Glomerular endothelial cell (primary cell): ENCODE measurements at regions not wholly inside any gene's neighbourhood (a gene's known extent, or its start where the extent isn't known, plus 50 kb on each side); places are given as distances from the start of the nearest gene placed in this dataset.
"Not testable (repeated sequence)": the region's sequence is repeated elsewhere in the genome, so short reads cannot be mapped to it uniquely, and the experiment has no call there.

Experiments
- DNase-seq: peaks from one replicate; pipeline ENCODE4 v3.0.0-alpha.2; 2011; ENCODE audit warnings: low read depth, low spot score; ENCODE audit errors: extremely low read depth

DNA sequence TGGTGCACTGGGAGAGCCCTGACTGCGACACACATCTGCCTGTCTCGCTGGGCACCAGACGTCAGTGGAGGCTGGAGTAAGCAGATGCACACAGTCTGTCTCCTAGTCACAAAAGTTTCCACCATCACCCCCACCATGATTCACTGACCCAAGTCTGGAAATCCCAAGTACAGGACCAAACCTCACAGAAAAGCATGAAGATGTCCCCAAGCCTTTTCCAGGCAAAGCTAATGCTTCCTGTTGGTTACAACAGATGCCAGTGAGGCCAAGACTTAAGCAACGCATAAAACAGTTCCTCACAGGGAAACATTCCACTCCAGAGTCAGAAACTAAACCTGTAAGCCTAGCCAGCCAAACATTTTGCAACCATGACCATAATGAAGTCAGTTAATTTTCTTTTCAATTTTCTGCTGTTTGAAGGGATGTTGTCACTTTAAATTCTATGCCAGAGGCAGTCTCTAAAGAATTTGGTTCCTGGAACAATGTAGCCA is 259.3 kb upstream of the SLC30A5 start:
- no peak for DNase-seq

DNA sequence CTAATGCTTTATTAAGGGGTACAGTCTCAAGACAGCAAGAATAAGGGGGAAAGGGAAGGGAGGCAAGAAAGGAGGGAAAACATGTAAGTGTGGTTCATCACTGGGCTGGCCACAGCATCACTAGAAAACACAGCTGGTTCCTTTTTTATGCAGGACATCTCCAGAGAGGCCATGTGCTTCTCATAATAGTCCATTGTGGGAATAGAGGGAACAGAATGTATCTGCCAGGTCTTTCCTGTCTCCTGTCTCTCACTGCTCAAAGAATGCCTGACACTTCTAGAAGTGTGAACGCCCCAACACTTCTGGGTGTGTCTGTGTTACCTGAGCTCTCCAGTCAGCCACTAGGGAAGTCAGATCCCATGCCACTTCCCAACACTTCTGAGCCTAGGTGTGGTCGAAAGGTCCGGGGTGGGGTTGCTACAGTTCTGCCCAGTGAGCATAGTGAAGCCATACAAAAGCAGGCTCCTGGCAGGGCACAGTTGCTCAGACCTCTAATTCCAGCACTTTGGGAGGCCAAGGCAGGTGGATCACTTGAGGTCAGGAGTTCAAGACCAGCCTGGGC is 255.6 kb upstream of the SLC30A5 start:
- DNase-seq = no peak

DNA sequence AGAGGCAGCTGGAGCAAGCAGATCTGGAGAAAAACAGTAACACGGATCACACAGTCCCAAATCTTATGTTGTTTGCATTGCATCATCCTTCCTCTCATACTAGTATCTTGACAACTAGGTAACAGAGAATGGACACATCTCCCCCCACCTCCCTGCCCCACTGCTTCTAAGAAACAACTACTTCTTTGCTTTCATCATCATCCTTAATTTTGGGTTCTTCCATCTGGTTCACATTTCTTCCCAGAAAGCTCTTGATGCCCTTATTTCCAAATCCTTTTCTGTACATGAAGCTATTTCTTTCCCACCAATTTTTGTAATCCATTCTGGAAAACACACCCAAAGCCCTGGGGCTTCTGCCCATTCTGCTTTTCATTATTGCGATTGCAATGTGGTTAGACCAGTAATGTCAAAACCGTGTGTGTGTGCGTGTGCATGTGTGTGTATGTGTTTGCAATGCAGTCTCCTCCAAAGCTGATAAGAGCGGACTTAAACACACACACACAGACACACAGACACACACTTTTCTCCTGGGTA is 254.7 kb upstream of the SLC30A5 start:
- DNase-seq = no peak

DNA sequence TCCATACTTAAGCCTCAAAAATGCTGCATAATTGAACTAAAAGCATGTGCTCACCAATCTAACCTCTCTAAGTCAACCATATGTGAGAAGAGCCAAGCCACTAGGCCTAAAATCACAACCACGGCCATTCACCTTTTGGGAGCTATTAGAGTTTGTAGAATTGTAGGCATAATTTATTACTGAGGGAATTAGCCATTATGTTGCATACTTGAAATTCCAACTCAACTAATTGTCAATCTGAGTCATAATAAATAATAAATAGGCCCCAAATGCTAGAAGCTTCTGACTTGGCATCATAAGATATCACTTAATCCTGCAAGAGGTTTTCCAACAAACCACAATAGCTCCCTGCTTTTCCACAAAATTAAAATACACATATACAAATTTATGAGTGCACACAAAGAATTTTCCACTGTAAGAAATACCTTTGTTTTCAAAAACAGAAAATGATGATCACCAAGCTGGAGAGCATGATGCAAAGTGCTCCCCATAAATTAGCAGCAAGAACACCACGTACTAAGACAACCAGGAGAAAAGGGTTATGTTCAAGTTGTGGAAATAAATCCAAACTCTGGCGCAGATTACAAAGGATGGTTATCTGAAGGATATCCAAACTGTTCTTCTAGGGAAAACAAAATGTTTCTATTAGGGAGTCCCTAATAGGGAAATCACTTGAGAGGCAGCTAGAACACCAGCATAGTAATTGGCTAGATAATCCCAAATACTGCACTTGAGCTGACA is 250.0 kb upstream of the SLC30A5 start:
- no peak for DNase-seq

DNA sequence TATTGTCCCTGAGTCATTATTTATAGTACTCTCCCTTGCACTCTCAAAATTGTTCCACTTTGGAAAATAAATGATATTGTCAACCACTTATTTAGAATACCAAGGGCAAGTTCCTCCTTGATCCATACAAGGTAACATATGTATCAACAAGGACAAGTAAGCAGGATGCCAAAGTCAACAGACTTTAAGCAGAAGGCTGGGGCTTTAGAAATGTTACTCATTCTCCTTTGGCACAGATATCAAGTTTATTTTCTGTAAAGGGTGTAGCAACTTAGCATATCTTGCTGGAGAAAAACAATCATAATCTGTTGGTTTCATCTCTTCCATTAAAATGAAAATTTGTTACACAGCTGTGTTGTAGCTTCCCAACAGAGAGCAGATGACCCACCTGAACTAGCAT is 248.7 kb upstream of the SLC30A5 start:
- DNase-seq = no peak

DNA sequence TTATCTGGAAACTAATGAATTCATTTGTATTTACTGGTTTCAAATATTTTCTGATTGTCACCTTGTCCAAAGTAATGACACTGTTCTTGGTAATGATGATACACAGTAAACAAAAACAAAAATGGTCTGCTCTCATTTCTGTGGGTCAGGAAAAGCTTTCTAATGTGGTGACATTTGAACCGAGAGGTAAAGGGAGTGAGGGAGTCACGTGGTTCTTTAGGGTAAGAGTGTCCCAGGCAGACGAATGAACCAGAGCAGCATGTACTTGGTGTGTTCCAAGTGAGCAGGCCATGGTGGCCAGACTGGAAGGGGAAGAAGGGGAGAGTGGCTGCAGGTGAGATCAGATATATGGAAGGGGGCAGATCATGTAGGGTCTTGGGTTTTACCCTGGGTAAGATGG is 247.0 kb upstream of the SLC30A5 start:
- DNase-seq = no peak

DNA sequence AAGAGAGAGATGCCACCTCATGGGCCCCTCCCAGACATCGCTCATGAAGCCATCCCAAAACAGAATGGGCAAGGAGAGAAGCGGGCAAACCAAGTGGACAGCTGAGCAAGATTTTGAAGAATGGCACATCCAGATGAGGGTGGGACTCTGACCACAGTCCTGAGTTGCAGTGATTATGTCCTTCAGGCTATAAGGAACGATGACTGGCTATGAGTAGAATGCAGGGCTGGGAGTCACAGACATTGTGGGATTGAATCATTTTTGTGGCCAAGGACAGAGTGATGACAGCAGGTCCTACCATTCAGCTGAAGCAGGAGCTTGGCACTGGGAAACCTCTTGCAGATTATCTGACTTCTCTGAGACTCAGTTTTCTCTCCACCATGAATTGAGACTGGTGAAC is 245.7 kb upstream of the SLC30A5 start:
- DNase-seq = no peak

DNA sequence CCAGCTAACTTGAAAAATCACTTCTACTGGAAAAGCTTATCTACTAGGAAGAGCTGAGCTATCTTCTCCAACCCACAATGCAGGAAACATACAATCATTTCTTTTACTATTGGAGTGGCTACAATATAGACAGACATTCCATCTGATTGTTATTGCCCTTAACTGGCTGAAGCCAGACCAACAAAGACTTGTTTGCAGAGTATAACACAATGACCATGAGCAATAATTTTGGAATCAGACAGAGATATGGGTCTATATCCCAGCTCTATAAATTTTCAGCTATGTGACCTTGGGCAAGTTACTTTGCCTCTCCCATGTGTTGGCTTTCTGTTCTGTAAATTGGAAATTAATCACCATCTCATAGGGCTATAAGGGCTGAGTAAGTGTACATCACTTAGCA is 244.7 kb upstream of the SLC30A5 start:
- DNase-seq = no peak

DNA sequence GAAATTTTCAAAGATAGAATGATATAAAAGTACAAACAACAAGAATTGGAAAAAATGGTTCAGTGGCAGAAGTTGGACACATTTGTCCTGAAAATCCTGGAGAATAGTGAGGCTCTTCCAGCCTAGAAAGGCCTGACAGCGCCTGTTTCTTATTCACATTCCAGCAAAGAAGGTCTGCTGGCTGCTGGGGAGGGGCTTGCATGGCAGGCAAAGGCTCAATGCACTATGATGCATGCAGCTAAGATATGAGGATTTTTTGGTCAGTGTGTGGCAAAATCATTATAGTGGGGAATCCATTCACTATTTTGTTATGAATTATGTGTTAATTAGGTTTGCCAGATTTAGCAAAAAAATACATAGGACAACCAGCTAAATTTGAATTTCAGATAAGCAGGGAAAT is 243.9 kb upstream of the SLC30A5 start:
- no peak for DNase-seq

DNA sequence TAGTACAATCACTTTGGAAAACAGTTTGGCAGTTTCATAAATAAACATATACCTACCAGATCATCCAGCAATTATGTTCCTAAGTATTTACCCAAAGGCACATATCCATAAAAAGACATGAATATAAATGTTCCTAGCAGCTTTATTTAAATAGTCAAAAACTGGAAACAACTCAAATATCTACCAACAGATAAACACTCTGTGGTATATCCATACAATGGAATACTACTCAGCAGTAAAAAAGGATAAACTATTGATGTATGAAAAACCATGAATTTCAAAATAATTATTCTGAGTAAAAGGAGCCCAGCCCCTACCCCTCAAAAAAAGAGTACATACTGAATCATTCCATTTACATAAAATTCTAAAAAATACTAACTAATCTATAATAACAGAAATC is 232.7 kb upstream of the SLC30A5 start:
- no peak for DNase-seq

DNA sequence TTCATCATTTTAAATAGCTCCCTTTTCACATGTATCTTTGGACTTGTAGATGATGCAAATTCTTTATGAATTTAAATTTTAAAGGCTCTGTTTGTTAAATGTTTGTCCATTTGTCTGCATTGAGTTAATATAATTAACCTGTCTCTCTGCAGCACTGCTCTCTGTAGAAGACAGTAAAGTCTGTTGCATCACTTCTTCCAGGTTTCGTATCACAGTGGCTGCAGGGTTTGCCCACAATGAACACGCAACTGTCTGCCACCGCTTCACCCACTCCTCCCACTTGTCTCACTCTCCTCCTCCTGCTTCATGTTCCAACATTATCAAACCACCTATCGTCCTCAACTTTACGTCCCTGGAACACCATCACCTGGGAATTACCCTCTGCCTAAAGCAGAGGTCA is 231.3 kb upstream of the SLC30A5 start:
- DNase-seq = no peak

DNA sequence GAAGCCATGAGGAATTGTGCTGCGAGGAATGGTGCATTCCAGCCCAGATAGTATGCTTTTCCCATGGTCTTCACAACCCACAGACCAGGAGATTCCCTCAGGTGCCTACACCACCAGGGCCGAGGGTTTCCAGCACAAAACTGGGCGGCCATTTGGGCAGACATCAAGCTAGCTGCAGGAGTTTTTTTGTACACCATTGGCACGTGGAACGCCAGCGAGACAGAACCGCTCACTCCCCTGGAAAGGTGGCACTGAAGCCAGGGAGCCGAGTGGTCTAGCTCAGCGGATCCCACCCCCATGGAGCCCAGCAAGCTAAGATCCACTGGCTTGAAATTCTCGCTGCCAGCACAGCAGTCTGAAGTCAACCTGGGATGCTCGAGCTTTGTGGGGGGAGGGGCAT is 228.6 kb upstream of the SLC30A5 start:
- not testable (repeated sequence) for DNase-seq

DNA sequence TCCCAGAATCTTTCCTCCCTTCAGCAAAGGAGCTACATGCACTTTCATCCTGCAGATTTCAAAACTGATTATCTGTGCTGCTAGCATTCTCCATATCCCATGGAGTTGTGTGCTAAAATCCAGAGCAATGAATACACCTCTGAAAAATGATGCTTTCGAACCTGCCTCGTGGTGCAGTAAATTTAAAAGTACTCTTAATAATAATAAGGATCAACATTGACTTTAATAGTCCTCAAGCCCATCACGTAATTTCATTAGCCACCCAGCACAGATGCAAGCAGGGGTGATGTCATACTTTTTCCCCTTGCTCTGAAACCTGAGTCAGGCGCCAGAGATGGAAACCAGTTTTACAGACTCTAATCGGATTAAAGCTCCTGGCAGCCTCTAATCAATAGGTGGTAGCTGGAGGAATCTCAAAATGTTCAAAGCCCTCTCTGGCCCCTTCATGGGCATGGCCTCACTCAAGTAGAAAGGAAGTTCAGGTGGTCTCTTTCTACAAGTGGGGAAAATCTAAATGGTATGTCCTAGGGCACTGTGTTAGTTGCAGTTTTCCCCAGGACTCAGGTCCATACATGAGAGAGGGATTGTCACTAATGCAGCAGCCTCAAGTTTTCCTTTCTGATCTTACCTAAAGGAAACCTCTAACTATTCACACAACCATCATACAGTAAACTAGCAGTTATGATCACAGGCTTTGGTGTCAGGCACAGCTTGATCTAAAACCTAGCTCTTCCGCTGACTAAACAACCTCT is 221.6 kb upstream of the SLC30A5 start:
- DNase-seq = no peak

DNA sequence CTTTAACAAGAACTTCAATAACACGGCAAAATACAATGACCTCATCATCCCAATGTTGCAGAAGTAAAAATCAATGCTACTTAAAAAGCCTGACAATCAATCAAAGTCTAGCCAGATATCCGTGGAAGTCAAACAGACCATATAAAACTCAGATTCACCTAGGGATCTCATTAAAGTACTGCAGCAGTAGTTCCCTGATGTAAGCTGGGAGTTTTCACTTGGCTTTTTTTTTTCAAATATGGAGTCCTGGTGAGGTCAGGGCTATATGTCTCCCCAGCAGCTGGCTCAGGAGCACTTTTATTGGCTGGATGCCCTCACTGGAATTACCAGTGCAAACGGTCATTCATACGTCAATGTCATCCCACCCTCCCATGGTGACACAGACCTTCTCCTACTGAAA is 220.6 kb upstream of the SLC30A5 start:
- no peak for DNase-seq

DNA sequence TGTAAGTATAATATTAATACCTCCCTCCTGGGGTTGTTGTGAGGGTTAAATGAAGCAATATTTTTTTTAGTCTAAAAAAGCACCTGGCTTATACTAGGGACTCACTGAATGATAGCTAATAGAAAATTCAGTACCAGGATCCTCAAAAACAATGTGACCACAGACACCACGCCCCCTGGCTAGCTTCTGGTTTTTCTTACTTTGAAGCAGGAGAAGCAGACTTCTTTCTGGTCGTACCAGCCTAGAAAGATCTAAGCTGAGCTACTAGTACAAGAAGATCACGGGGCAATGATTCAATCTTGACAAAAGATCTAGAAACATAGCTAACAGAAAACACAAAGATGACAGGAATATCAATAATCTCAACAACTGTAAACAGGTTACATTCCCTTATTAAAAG is 218.5 kb upstream of the SLC30A5 start:
- DNase-seq = no peak

DNA sequence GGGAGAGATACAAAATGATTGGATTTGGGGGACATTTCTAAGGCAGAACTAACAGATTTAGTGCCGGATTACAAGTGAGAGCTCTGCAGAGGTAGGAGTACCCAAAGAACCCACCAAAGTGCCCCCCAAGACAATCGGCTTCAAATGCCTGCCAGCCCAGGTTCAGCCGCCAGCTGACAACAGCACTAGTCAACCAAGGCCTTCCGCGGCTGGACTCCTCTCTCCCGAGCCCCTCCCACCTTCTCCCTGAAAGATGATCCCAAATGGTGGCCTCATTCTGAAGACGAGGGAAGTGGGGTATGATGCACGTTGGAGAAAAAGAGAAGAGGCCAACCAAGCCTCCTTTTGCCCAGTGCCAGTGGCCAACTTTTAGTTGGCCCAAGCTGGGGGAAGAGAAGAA is 210.4 kb upstream of the SLC30A5 start:
- no peak for DNase-seq

DNA sequence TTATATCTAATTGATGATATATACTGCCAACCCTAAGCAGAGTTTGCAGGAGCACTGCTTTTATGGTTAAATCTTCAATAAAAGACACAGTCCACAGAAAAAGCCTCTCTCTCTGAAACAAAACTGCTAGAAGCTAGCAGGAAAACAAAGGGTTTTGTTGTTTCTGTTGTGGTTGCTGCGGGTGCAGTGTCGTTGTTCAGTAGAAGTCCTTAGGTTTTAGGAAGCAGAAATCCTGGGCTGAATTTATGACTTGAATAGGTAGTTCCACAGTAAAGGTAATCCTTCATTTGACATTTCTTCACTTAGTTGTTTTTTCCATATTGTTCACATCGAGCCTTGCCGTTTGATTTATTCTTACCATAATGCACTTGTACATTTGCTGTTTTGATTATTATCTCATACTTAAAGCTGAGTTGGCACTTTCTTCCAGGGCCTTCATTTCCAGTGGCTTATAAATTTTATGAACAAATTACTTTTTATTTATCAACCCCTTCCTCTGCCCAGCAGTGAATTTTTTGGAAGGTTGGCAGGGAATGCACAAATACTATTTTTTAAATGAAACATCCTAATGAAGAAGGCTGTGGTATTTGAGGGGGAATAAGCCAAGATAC is 209.6 kb upstream of the SLC30A5 start:
- no peak for DNase-seq

DNA sequence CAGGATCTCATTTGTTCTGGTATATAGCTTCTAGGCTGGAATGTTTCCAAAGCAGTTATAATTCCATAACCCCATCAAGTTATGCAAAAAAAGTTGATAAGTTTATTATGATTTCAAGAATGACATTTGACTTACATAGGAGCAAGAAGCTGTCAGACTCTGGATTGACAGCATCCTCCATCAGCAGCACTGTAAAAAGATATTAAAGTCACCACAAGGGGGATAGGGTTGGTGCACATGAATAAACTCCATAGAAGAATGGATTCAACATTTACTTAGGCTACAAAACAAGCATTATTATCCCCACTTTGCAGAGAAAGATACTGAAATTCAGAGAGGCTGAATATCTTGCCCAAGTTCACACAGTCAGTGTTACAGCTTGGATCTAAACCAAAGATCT is 208.9 kb upstream of the SLC30A5 start:
- DNase-seq = no peak

DNA sequence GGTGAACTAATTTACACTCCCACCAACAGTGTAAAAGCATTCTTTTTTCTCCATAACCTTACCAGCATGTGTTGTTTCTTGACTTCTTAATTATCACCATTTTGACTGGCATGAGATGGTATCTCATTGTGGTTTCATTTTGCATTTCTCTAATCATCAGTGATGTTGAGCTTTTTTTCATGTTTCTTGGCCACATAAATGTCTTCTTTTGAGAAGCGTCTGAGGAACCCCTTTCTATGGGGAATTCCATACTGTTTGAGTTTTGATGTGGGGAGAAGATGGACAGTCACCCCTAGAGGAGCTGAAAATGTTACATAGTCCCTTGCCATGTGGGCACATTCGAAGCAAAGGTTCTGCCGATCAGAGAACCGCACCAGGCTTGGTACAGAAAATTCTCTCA is 207.0 kb upstream of the SLC30A5 start:
- no peak for DNase-seq

DNA sequence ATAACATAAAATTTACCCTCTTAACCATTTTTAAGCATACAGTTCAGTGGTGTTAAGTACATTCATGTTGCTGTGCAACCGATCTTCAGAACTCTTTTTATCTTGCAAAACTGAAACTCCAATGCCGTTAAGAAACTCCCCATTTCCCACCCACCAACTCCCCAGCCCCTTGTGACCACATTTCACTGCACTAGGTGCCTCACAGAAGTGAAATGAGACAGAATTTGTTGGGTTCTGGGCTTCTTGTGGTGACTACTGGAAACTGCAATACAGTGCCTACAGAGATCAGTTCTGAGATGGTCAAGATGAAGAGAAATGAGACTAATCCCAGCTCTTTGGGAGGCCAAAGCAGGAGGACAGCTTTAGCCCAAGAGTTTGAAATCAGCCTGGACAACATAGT is 202.1 kb upstream of the SLC30A5 start:
- DNase-seq = no peak

DNA sequence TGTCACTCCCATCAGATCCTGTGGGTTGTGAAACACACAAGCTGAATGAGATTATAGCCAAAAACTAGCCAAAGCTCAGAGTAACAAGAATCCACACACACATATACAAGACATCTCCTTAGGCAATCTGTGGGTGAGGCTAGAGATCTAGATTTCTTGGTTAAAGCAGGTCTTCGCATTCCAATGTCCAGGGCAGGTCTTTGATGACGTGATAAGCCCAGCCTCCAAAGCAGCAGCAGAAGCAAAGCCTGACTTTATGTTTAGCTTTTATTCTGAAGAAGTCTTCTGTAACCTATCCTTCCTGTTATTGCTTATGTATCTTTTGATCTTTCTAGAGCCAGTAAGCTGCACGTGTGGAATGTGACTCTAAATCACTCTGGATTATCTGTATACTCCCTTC is 199.1 kb upstream of the SLC30A5 start:
- DNase-seq = no peak
